Stimulated activated memory B cell treated with anti-CD40 and anti-IgM and Interleukin-4, amounts not matched to agents 10 μg/mL and 1 μg/mL and 100 μg/mL, for 72 hours (primary cell): ENCODE measurements at regions not wholly inside any gene's neighbourhood (a gene's known extent, or its start where the extent isn't known, plus 50 kb on each side); places are given as distances from the start of the nearest gene placed in this dataset.

Experiments used
- ATAC-seq: fragments of 150-1000 bp; cut with Tn5 transposase; 2 replicates; pipeline ENCODE4 v1.10.0; 2021
- H3K27ac Mint-ChIP-seq: one replicate; pipeline ENCODE4 v1.8.0; 2022; ENCODE audit warnings: mild to moderate bottlenecking, mixed read lengths
- H3K27me3 Mint-ChIP-seq: one replicate; pipeline ENCODE4 v1.8.0; 2022; ENCODE audit warnings: mixed read lengths
- H3K36me3 Mint-ChIP-seq: one replicate; pipeline ENCODE4 v1.8.0; 2022; ENCODE audit warnings: mixed read lengths
- H3K4me1 Mint-ChIP-seq: one replicate; pipeline ENCODE4 v1.8.0; 2022; ENCODE audit warnings: mixed read lengths
- H3K4me3 Mint-ChIP-seq: one replicate; pipeline ENCODE4 v1.8.0; 2022; ENCODE audit warnings: mild to moderate bottlenecking, moderate library complexity, mixed read lengths
- H3K9me3 Mint-ChIP-seq: one replicate; pipeline ENCODE4 v1.8.0; 2022; ENCODE audit warnings: mixed read lengths

DNA sequence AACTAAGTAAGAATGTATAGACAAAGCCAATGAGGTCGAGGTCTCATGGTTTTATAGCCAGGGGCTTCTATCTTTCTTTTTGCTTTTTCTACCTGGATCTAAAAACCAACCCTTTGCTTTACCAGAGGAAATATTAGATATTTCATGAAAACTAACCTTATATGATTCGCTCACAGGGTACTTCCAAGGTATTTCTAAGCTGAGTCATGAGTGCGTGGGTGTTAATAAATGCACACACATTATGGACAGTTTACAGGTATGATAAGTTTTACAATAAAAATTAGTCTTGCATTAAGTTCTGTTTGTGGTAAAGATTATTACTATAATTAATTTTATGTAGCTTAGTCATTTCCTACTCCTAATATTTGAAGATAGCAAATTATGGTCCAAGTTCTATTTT is 217.2 kb downstream of the CHRM3 start:
- no peak for ATAC-seq
- H3K4me3 Mint-ChIP-seq, result no peak overlapping the region
- H3K27me3 Mint-ChIP-seq, result no peaks in the 10 kb centered on the region
- H3K4me1 Mint-ChIP-seq, result no peaks in the 10 kb centered on the region
- H3K9me3 Mint-ChIP-seq, result peaks cover 10% of the 10 kb centered on the region
- no peak overlapping the region for H3K27ac Mint-ChIP-seq
- no peaks in the 10 kb centered on the region for H3K36me3 Mint-ChIP-seq

GRCh38 chr1:239606850-239607400 is 220.6 kb downstream of the CHRM3 start:
- ATAC-seq, result no peak
- Mint-ChIP-seq H3K27me3 (no peaks in the 10 kb centered on the region), H3K27ac (no peak overlapping the region), H3K9me3 (no peaks in the 10 kb centered on the region), H3K36me3 (no peaks in the 10 kb centered on the region), H3K4me1 (no peaks in the 10 kb centered on the region), H3K4me3 (no peak overlapping the region)

GRCh38 chr1:239608469-239608868 is 222.1 kb downstream of the CHRM3 start:
- Mint-ChIP-seq H3K9me3 (no peaks in the 10 kb centered on the region), H3K27me3 (no peaks in the 10 kb centered on the region), H3K36me3 (no peaks in the 10 kb centered on the region), H3K4me1 (no peaks in the 10 kb centered on the region), H3K27ac (no peak overlapping the region), H3K4me3 (no peak overlapping the region)
- no peak for ATAC-seq

- H3K36me3 Mint-ChIP-seq, result no peaks in the 10 kb centered on the region
- no peak overlapping the region for H3K27ac Mint-ChIP-seq
- H3K4me3 Mint-ChIP-seq, result no peak overlapping the region
- ATAC-seq, result no peak
- H3K9me3 Mint-ChIP-seq, result no peaks in the 10 kb centered on the region
- H3K27me3 Mint-ChIP-seq, result no peaks in the 10 kb centered on the region
- H3K4me1 Mint-ChIP-seq, result no peaks in the 10 kb centered on the region
These were observed 226.0 kb downstream of the CHRM3 start for GRCh38 chr1:239612379-239612778.

GRCh38 chr1:239616673-239617072 is 230.3 kb downstream of the CHRM3 start:
- no peaks in the 10 kb centered on the region for H3K36me3 Mint-ChIP-seq
- no peaks in the 10 kb centered on the region for H3K4me1 Mint-ChIP-seq
- H3K4me3 Mint-ChIP-seq, result no peak overlapping the region

DNA sequence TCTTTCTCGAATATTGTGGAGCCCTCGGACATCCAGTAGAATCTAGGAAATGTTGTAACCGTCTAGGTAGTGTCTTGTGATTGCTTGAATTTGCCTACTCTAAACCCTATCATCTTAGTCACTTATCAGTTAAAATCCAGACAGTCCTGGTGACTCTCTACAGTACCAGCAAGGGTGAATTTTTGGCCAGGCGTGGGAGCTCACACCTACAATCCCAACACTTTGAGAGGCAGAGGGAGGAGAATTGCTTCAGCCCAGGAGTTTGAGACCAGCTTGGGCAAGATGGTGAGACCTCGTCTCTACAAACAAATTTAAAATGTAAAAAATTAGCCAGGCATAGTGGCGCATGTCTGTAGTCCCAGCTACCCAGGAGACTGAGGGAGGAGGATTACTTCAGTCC is 230.9 kb downstream of the CHRM3 start:
- H3K36me3 Mint-ChIP-seq, result no peaks in the 10 kb centered on the region
- ATAC-seq, result no peak
- no peak overlapping the region for H3K4me3 Mint-ChIP-seq
- no peak overlapping the region for H3K27ac Mint-ChIP-seq
- H3K4me1 Mint-ChIP-seq, result no peaks in the 10 kb centered on the region
- H3K9me3 Mint-ChIP-seq, result peaks cover 5% of the 10 kb centered on the region
- no peaks in the 10 kb centered on the region for H3K27me3 Mint-ChIP-seq

More at GRCh38 chr1:239616673-239617072, 230.3 kb downstream of the CHRM3 start:
- no peak for ATAC-seq
- Mint-ChIP-seq H3K27ac (no peak overlapping the region), H3K27me3 (no peaks in the 10 kb centered on the region), H3K9me3 (peaks cover 4% of the 10 kb centered on the region)

- no peak for ATAC-seq
- Mint-ChIP-seq H3K4me1 (no peaks in the 10 kb centered on the region), H3K27me3 (no peaks in the 10 kb centered on the region), H3K27ac (no peak overlapping the region), H3K36me3 (no peaks in the 10 kb centered on the region), H3K9me3 (peaks cover 8% of the 10 kb centered on the region), H3K4me3 (no peak overlapping the region)
These were observed 231.4 kb downstream of the CHRM3 start for GRCh38 chr1:239617731-239618130.

GRCh38 chr1:239619190-239619589 is 232.8 kb downstream of the CHRM3 start:
- H3K27me3 Mint-ChIP-seq, result no peaks in the 10 kb centered on the region
- H3K36me3 Mint-ChIP-seq, result no peaks in the 10 kb centered on the region
- H3K9me3 Mint-ChIP-seq, result peaks cover 8% of the 10 kb centered on the region
- no peak for ATAC-seq
- H3K4me1 Mint-ChIP-seq, result no peaks in the 10 kb centered on the region
- H3K27ac Mint-ChIP-seq, result no peak overlapping the region
- H3K4me3 Mint-ChIP-seq, result no peak overlapping the region

DNA sequence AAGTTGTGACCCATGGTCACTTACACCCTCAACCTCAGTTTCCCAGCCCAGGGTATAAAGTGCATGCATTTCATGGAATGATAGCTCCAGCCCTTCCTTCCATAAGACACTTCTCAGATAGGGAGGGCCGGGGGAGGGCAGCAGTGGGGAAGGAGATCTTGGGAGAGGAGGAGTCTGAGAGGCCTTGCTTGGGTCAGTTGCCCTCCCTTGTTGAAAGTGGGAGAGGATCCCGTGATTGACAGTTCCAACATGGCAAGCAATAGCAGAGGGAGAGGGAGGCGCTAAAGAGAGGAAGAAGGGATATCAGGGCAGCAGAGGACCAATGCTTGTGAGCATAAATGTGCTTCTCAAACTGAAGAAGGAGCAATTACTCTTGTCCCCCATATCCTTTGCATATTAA is 244.4 kb downstream of the CHRM3 start:
- Mint-ChIP-seq H3K27me3 (no peaks in the 10 kb centered on the region), H3K4me1 (no peaks in the 10 kb centered on the region), H3K27ac (no peak overlapping the region), H3K4me3 (no peak overlapping the region), H3K9me3 (peaks cover 5% of the 10 kb centered on the region), H3K36me3 (no peaks in the 10 kb centered on the region)
- ATAC-seq, result no peak

- Mint-ChIP-seq H3K4me1 (no peaks in the 10 kb centered on the region), H3K27me3 (no peaks in the 10 kb centered on the region), H3K27ac (no peak overlapping the region), H3K4me3 (no peak overlapping the region), H3K36me3 (no peaks in the 10 kb centered on the region), H3K9me3 (peaks cover 6% of the 10 kb centered on the region)
- no peak for ATAC-seq
These were observed 247.1 kb downstream of the CHRM3 start for GRCh38 chr1:239633432-239633831.

GRCh38 chr1:239635276-239635675 is 248.9 kb downstream of the CHRM3 start:
- Mint-ChIP-seq H3K4me1 (no peaks in the 10 kb centered on the region), H3K4me3 (no peak overlapping the region), H3K27ac (no peak overlapping the region), H3K27me3 (no peaks in the 10 kb centered on the region), H3K9me3 (peaks cover 6% of the 10 kb centered on the region), H3K36me3 (no peaks in the 10 kb centered on the region)
- ATAC-seq, result no peak

GRCh38 chr1:239636347-239636746 is 250.0 kb downstream of the CHRM3 start:
- H3K4me1 Mint-ChIP-seq, result no peaks in the 10 kb centered on the region
- ATAC-seq, result no peak
- peaks cover 6% of the 10 kb centered on the region for H3K9me3 Mint-ChIP-seq
- no peaks in the 10 kb centered on the region for H3K36me3 Mint-ChIP-seq
- H3K4me3 Mint-ChIP-seq, result no peak overlapping the region
- H3K27ac Mint-ChIP-seq, result no peak overlapping the region
- H3K27me3 Mint-ChIP-seq, result no peaks in the 10 kb centered on the region

DNA sequence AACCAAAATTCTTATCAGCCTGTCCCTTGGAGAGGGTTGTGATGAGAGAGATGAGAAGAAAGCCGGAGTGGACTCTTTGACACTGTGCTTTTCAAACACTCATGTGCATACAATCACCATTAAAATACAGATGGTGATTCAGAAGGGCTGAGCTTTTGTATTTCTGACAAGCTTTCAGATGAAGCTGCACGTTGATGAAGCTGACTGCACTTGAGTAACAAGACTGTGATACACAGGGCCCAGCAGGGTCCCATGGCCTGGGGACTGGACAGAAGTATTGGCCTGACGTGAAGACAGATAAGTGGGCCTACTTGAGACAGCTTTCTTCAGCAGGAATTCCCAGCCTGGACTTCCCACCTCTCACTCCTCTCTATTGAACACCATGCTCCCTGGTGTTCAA is 258.2 kb downstream of the CHRM3 start:
- Mint-ChIP-seq H3K36me3 (no peaks in the 10 kb centered on the region), H3K27ac (no peak overlapping the region), H3K4me3 (no peak overlapping the region), H3K9me3 (no peaks in the 10 kb centered on the region), H3K27me3 (no peaks in the 10 kb centered on the region), H3K4me1 (no peaks in the 10 kb centered on the region)
- ATAC-seq, result no peak

- Mint-ChIP-seq H3K27ac (no peak overlapping the region), H3K27me3 (no peaks in the 10 kb centered on the region), H3K4me1 (no peaks in the 10 kb centered on the region), H3K4me3 (no peak overlapping the region), H3K9me3 (no peaks in the 10 kb centered on the region), H3K36me3 (no peaks in the 10 kb centered on the region)
- ATAC-seq, result no peak
These were observed 260.7 kb downstream of the CHRM3 start for GRCh38 chr1:239647045-239647444.

DNA sequence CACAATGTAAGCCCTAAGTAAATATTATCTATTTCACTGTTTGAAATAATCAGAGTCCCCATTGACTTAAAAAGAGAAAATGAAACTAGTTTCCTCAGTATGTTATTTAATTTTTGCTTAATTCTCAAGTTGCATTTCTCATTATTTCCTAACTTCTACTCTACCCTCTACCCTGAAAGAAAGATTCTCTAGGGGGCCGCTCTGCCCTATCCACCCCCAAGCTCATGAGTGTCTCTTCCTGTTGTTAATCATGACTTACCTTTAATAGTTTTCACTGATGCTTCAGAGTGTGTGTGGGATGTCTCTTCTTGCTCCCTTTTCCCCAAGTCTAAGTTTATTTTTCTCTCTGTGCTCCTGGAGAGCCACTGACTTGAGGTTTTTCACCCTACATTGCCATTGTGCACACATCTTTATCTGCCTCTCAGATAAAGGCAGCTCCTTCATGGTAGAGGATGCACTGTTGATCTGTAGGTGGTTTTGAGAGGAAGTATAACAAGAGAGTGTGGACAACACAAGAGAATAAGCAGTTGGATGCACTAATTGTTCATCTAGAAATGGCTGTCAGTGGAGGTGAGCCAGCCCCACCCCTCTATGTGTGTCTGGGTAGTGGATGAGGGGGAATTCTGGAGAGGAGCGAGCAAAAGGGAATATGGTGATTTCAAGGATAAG is 261.7 kb downstream of the CHRM3 start:
- H3K4me1 Mint-ChIP-seq, result no peaks in the 10 kb centered on the region
- no peaks in the 10 kb centered on the region for H3K36me3 Mint-ChIP-seq
- H3K9me3 Mint-ChIP-seq, result peaks cover 2% of the 10 kb centered on the region
- no peak overlapping the region for H3K4me3 Mint-ChIP-seq
- no peak for ATAC-seq
- no peaks in the 10 kb centered on the region for H3K27me3 Mint-ChIP-seq
- no peak overlapping the region for H3K27ac Mint-ChIP-seq

DNA sequence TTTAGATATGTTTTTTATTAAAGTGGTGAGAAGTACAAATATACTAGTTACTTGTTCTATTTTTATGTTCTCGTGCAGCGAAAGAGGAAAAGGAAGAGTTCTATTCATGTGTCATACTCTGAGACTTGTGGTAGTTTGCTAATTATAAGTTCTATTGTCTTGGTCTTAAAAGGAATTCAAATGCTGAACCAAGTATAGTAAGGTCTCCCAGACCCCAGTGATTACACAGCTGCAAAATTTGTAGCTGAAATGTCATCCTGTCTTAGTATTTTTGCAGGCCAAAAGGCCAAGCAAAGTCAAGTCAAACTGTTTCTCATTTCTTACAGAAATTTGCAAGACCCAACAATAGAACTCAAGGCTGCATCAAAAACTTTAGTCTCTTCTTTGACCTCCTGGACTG is 268.7 kb downstream of the CHRM3 start:
- Mint-ChIP-seq H3K4me1 (no peaks in the 10 kb centered on the region), H3K4me3 (no peak overlapping the region), H3K36me3 (no peaks in the 10 kb centered on the region), H3K27ac (no peak overlapping the region), H3K9me3 (peaks cover 8% of the 10 kb centered on the region), H3K27me3 (no peaks in the 10 kb centered on the region)
- ATAC-seq, result no peak
